Mesenchymal stem cell (in vitro differentiated cells and primary cell): ENCODE measurements at regions not wholly inside any gene's neighbourhood (a gene's known extent, or its start where the extent isn't known, plus 50 kb on each side); places are given as distances from the start of the nearest gene placed in this dataset.

Source experiments
- DNase-seq: peaks from one replicate; pipeline ENCODE4 v3.0.0-alpha.2; 2013
- H2AFZ ChIP-seq: one replicate; pipeline ENCODE4 v1.6.1; 2013; ENCODE audit warnings: low read depth, mild to moderate bottlenecking, control low read depth, inconsistent platforms, low read length, moderate library complexity
- H2AK5ac ChIP-seq: 2 replicates; pipeline ENCODE4 v1.6.1; 2013; ENCODE audit warnings: low read length, moderate library complexity, mild to moderate bottlenecking, inconsistent platforms; ENCODE audit not compliant: severe bottlenecking
- H2BK120ac ChIP-seq: one replicate; pipeline ENCODE4 v1.6.1; 2013; ENCODE audit warnings: low read depth, mild to moderate bottlenecking, inconsistent platforms, low read length, moderate library complexity
- H2BK12ac ChIP-seq, 2 experiments: one replicate each; pipeline ENCODE4 v1.6.1; 2013; ENCODE audit warnings: inconsistent platforms in 2 of 2, low read length in 2 of 2, mild to moderate bottlenecking in 2 of 2, moderate library complexity in 2 of 2, control low read depth in 1 of 2
- H2BK15ac ChIP-seq: one replicate; pipeline ENCODE4 v1.6.1; 2013; ENCODE audit warnings: mild to moderate bottlenecking, low read depth, inconsistent platforms; ENCODE audit not compliant: poor library complexity, severe bottlenecking
- H2BK5ac ChIP-seq: 2 replicates; pipeline ENCODE4 v1.6.1; 2013; ENCODE audit warnings: low read depth, mild to moderate bottlenecking, low read length, control low read depth, inconsistent platforms; ENCODE audit not compliant: poor library complexity, severe bottlenecking
- H3K14ac ChIP-seq, 2 experiments: one replicate each; pipeline ENCODE4 v1.6.1; 2013; ENCODE audit warnings: inconsistent platforms in 2 of 2, low read length in 2 of 2, control low read depth in 1 of 2, mild to moderate bottlenecking in 1 of 2, moderate library complexity in 1 of 2
- H3K18ac ChIP-seq, 2 experiments: one replicate each; pipeline ENCODE4 v1.6.1; 2013; ENCODE audit warnings: inconsistent platforms in 2 of 2, low read length in 2 of 2, control low read depth in 1 of 2, low read depth in 1 of 2, mild to moderate bottlenecking in 1 of 2
- H3K23ac ChIP-seq, 2 experiments: one replicate each; pipeline ENCODE4 v1.6.1; 2013; ENCODE audit warnings: inconsistent platforms in 2 of 2, low read length in 2 of 2, mild to moderate bottlenecking in 2 of 2, moderate library complexity in 2 of 2, control low read depth in 1 of 2
- H3K27ac ChIP-seq: 2 replicates; pipeline ENCODE4 v1.5.1; 2013; ENCODE audit warnings: mild to moderate bottlenecking, moderate library complexity, low read length, control low read depth, inconsistent platforms; ENCODE audit not compliant: poor library complexity, severe bottlenecking
- H3K27me3 ChIP-seq, 2 experiments: 2 replicates each; pipeline versions ENCODE4 v1.6.1 to v1.7.0; 2013; ENCODE audit warnings: low read length in 2 of 2, mild to moderate bottlenecking in 2 of 2, moderate library complexity in 2 of 2, control low read depth in 1 of 2, inconsistent platforms in 1 of 2; ENCODE audit not compliant: control insufficient read depth in 1 of 2, insufficient read depth in 1 of 2
- H3K36me3 ChIP-seq, 2 experiments: 2 replicates each; pipeline versions ENCODE4 v1.6.1 to v1.7.0; 2013; ENCODE audit warnings: low read length in 2 of 2, control low read depth in 1 of 2, inconsistent platforms in 1 of 2, low read depth in 1 of 2, mild to moderate bottlenecking in 1 of 2; ENCODE audit not compliant: insufficient read depth in 2 of 2, control insufficient read depth in 1 of 2
- H3K4ac ChIP-seq, 2 experiments: one replicate each; pipeline ENCODE4 v1.6.1; 2013; ENCODE audit warnings: inconsistent platforms in 2 of 2, low read length in 2 of 2, mild to moderate bottlenecking in 2 of 2, moderate library complexity in 2 of 2, control low read depth in 1 of 2, low read depth in 1 of 2
- H3K4me1 ChIP-seq: 2 replicates; pipeline ENCODE4 v1.6.1; 2013; ENCODE audit warnings: low read depth, low read length, control low read depth; ENCODE audit not compliant: control insufficient read depth, insufficient read depth
- H3K4me2 ChIP-seq: 2 replicates; pipeline ENCODE4 v1.6.1; 2013; ENCODE audit warnings: low read length, mild to moderate bottlenecking, inconsistent platforms; ENCODE audit not compliant: poor library complexity, severe bottlenecking
- H3K4me3 ChIP-seq, 2 experiments: 2 replicates each; pipeline versions ENCODE4 v1.5.1 to v1.7.0; 2013; ENCODE audit warnings: low read length in 2 of 2, mild to moderate bottlenecking in 2 of 2, control low read depth in 1 of 2, low read depth in 1 of 2; ENCODE audit not compliant: insufficient read depth in 1 of 2
- H3K79me1 ChIP-seq: replicated peaks from 2 replicates; pipeline ENCODE4 v1.6.1; 2013; ENCODE audit warnings: mild to moderate bottlenecking, control low read depth, low read length, inconsistent platforms; ENCODE audit not compliant: poor library complexity, severe bottlenecking
- H3K9ac ChIP-seq: 2 replicates; pipeline ENCODE4 v1.7.0; 2013; ENCODE audit warnings: mild to moderate bottlenecking, low read length, moderate library complexity
- H3K9me3 ChIP-seq: 2 replicates; pipeline ENCODE4 v1.7.0; 2013; ENCODE audit warnings: mild to moderate bottlenecking, low read length; ENCODE audit not compliant: control insufficient read depth
- H4K8ac ChIP-seq: one replicate; pipeline ENCODE4 v1.6.1; 2013; ENCODE audit warnings: inconsistent platforms, mild to moderate bottlenecking, low read length, moderate library complexity
- H4K91ac ChIP-seq: one replicate; pipeline ENCODE4 v1.6.1; 2013; ENCODE audit warnings: mild to moderate bottlenecking, low read length, inconsistent platforms
- WGBS: methylation state at CpG from one replicate; pipeline ENCODE4 v1.1.7; 2013; ENCODE audit warnings: mixed read lengths; 5-methylcytosine and 5-hydroxymethylcytosine counted together

DNA sequence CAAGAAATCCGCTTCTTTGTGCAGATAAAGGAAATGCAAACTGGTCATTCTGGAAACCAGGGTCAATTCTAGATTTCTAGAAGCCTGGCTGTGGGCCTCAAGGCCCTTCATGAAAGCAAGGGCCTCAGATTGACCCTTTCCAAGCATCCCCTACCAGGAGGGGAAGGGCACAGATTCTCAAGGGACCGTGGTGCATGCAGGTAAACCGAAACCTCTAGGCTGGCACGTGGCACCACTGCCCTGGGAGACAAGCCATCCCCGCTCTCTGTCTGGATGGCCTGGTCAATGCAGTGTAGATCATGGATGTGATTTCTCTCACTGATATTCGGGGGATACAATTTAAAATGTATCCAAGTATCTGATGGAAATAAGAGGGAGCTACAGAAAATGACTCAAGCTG is 69.4 kb downstream of the TOMM20 start:
- Histone ChIP-seq H4K91ac (no peak overlapping the region), H2BK120ac (no peak overlapping the region), H3K4me2 (no peak overlapping the region), H3K4ac (no peak overlapping the region), H2AFZ (no peak overlapping the region), H2BK5ac (no peak overlapping the region), H3K79me1 (no peaks in the 10 kb centered on the region), H4K8ac (no peak overlapping the region), H2BK12ac (no peak overlapping the region), H3K27ac (no peak overlapping the region), H3K4me3 (no peak overlapping the region), H3K36me3 (no peaks in the 10 kb centered on the region), H2AK5ac (no peak overlapping the region), H3K18ac (no peak overlapping the region), H3K27me3 (no peaks in the 10 kb centered on the region), H3K23ac (no peak overlapping the region), H2BK15ac (no peak overlapping the region), H3K9ac (no peak overlapping the region), H3K4me1 (peaks cover 3% of the 10 kb centered on the region), H3K9me3 (no peaks in the 10 kb centered on the region), H3K14ac (no peak overlapping the region)
- no peak for DNase-seq
- 80% methylated on average over 6 of the region's 6 CpGs for WGBS

DNA sequence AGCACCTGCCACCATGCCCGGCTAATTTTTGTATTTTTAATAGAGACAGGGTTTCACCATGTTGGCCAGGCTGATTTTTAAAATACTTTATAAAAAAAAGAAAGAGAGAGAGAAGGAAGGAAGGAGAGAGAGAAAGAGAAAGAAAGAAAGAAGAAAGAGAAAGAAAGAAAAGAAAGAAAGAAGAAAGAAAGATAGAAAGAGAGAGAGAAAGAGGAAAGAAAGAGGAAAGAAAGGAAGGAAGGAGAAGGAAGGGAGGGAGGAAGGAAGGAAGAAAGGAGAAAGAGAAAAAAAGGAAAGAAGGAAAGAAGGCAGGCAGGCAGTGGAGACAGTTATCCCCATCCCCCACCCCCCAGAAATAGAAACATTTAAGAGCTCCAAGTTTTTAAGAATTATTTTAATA is 69.9 kb downstream of the TOMM20 start:
- Histone ChIP-seq H4K8ac (no peak overlapping the region), H3K23ac (no peak overlapping the region), H3K27me3 (no peaks in the 10 kb centered on the region), H2BK15ac (no peak overlapping the region), H3K36me3 (no peaks in the 10 kb centered on the region), H2BK120ac (no peak overlapping the region), H3K14ac (no peak overlapping the region), H3K9me3 (no peaks in the 10 kb centered on the region), H2AK5ac (no peak overlapping the region), H3K4me2 (no peak overlapping the region), H3K79me1 (no peaks in the 10 kb centered on the region), H2BK5ac (no peak overlapping the region), H3K18ac (no peak overlapping the region), H2AFZ (no peak overlapping the region), H3K9ac (no peak overlapping the region), H3K4ac (no peak overlapping the region), H4K91ac (no peak overlapping the region), H2BK12ac (no peak overlapping the region), H3K4me1 (peaks cover 3% of the 10 kb centered on the region), H3K4me3 (no peak overlapping the region), H3K27ac (no peak overlapping the region)
- DNase-seq = no peak
- WGBS = 70% methylated on average over 1 of the region's 1 CpG

DNA sequence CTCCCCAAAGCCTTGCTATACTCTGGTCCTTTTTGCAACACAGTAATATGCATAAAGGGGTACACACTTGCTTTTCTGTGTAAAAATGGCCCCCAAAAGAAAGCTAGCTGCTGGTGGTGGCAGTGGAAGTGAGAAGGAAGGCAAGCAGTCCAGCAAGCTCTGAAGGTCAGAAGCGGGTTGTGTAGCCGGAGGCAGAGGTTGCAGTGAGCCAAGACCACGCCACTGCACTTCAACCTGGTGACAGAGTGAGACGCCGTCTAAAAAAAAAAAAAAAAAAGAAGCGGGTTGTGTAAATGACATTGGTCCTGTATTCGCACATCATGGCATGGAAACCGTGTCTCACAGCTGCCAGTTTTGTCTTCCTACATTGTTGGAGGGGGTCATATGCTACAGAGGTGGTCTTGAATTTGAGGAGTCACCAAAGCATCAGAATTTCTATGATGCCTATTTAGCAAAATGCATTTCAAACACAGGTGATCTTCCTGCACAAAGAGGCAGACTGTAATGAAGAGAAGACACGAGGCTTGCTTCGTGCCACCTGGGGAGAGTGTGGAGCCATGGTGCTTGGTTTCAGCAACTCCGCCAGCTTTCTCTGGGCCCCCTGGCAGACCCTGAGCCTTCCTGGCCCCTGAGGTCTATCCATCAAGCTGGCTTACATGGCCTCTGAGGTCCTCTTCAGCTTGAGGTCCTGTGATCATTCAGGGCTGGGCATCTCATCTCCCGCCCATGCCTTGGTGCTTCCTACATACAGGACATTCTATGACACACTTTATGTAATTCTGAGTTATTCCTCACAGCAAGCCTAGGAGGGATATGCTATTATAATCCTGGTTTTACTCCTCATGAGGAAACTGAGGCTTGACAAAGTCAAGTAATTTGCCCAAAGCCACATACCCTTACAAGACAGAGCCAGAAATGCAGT is 71.0 kb downstream of the TOMM20 start:
- Histone ChIP-seq H3K23ac (no peak overlapping the region), H2BK15ac (no peak overlapping the region), H3K14ac (no peak overlapping the region), H3K9ac (no peak overlapping the region), H3K4me1 (peaks cover 3% of the 10 kb centered on the region), H3K4ac (no peak overlapping the region), H3K4me3 (no peak overlapping the region), H3K36me3 (no peaks in the 10 kb centered on the region), H3K18ac (no peak overlapping the region), H4K8ac (no peak overlapping the region), H3K27me3 (no peaks in the 10 kb centered on the region), H4K91ac (no peak overlapping the region), H3K27ac (no peak overlapping the region), H2BK120ac (no peak overlapping the region), H3K79me1 (no peaks in the 10 kb centered on the region), H3K4me2 (no peak overlapping the region), H2BK5ac (no peak overlapping the region), H2AFZ (no peak overlapping the region), H2AK5ac (no peak overlapping the region), H3K9me3 (no peaks in the 10 kb centered on the region), H2BK12ac (no peak overlapping the region)
- DNase-seq = no peak
- WGBS = 91% methylated on average over 12 of the region's 12 CpGs

- H3K4me3 ChIP-seq = no peak overlapping the region
- WGBS = 98% methylated on average over 7 of the region's 7 CpGs
- no peak overlapping the region for H3K4me2 ChIP-seq
- H3K14ac ChIP-seq = no peak overlapping the region
- no peak overlapping the region for H2BK15ac ChIP-seq
- H3K4ac ChIP-seq = no peak overlapping the region
- no peak overlapping the region for H2BK5ac ChIP-seq
- no peak overlapping the region for H3K9ac ChIP-seq
- no peak overlapping the region for H3K23ac ChIP-seq
- no peaks in the 10 kb centered on the region for H3K9me3 ChIP-seq
- no peak overlapping the region for H3K27ac ChIP-seq
- H3K79me1 ChIP-seq = no peaks in the 10 kb centered on the region
- H4K8ac ChIP-seq = no peak overlapping the region
- H3K27me3 ChIP-seq = no peaks in the 10 kb centered on the region
- no peak overlapping the region for H2AFZ ChIP-seq
- no peak overlapping the region for H3K18ac ChIP-seq
- H3K4me1 ChIP-seq = peaks cover 3% of the 10 kb centered on the region
- H3K36me3 ChIP-seq = no peaks in the 10 kb centered on the region
- no peak overlapping the region for H4K91ac ChIP-seq
- no peak overlapping the region for H2AK5ac ChIP-seq
- no peak overlapping the region for H2BK12ac ChIP-seq
- DNase-seq = no peak
- H2BK120ac ChIP-seq = no peak overlapping the region
Observed at GRCh38 chr1:235056937-235057336, 71.7 kb downstream of the TOMM20 start.
